GM18502 (cell line): ENCODE measurements at regions not wholly inside any gene's neighbourhood (a gene's known extent, or its start where the extent isn't known, plus 50 kb on each side); places are given as distances from the start of the nearest gene placed in this dataset.
"Not testable (repeated sequence)": the region's sequence is repeated elsewhere in the genome, so short reads cannot be mapped to it uniquely, and the experiment has no call there.

Experiments
- ATAC-seq: cut with Tn5 transposase; IDR thresholded peaks from one replicate; pipeline ENCODE4 v1.9.1; 2021; ENCODE audit warnings: mild to moderate bottlenecking; ENCODE audit not compliant: unreplicated experiment, poor library complexity

DNA sequence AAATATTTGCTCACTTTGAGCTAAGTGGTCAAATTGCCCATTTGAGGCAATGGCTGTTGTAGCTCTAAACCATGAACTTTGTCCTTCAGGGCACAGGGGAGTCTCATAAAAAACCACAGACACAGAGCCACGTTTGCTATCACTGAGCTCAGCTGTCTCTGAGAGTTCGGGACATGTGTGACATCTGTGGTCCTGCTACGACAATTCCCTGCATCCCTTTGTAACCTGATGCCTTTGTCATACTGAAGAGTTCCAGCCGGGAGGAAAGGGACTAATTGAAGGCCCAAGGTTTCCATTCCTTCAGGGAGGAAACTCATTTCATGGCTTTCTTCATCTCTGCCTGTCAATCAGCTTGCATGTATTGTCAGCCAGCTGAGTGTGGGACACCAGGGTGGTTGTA lies 599.4 kb upstream of the CDH5 start:
- no peak for ATAC-seq

DNA sequence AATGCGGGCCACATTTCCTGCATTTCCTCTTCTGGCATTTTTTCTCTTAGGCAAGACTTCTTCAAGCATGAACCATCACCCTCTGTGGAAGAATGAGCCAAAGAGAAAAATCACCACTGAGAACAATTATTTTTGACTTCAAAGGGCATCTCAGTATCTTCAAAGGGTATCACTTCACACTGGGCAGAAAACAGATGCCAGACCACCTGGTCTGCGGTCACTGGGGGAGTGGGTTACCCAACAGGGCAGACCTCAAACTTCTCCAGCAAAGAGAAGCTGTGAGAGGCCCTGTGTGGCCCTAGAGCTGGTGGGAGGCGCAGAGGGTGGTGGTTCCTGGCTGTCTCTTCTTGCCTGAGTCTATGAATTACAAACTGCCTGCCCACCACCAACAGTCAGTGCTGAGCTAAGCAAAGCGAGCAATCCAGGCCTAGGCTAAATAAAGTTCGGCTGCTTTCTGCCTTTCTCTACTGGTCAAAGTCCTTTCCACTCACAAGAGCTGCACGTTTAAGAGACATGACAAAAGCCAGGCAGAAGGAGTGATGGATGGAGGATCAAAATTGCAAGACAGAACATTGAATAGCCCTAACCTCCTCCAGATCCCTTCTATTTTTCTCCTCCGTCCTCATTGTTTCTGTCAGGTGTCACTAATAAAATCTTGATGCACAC lies 602.7 kb upstream of the CDH5 start:
- no peak for ATAC-seq

DNA sequence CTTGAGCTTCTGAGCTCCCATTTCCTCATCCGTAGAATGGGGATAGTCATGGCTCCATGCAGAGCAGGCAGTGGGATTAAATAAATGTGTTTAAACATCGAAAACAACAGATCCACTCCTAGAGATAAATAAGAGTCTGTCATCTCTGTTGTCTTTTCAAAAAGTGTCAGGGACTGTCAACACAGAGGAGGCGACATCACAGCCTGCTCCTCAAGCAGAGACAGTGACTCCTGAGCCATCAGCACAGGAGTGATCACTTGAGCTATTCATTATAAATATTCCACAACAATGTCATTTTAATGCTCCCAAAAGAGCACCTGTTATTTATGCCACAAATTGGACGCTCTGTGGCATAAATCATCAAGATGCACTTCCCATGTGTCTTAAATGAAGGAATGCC lies 605.6 kb upstream of the CDH5 start:
- no peak for ATAC-seq

DNA sequence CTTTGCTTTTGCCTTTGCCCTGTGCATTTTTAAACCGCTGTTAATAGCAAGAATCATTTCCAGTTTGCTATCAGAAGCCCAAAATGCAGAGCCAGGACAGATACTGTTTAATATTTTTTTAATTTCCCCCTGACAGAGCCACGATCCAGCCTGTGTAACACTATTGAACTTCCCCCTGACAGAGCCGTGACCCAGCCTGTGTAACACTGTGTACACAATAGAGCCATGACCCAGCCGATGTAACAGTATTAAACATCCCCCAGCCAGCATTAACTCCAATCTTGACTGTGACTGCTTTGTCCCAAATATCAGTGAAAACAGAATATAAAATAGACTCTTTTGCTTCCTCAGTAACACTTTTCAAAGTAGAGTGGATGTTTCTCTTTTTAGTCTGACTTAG lies 607.9 kb upstream of the CDH5 start:
- ATAC-seq, result no peak

DNA sequence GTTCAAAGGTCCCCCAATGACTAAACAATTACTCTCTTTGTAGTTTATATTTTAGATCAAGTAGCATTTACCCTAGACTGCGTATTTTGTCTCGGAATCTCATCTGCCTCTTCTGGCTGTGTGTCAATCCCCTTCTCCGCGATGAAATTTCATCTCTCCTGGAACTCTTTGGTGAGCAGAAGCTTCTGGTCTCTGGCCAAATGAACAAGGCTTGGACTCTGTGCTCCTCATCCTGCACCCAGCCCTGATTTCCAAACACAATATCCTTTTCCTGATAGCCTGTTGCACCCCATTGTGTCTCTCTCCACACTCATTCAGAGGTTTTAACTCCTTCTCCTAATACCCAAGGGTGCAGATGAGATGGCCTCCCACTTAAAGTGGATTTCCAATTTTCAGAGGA lies 609.4 kb upstream of the CDH5 start:
- no peak for ATAC-seq

DNA sequence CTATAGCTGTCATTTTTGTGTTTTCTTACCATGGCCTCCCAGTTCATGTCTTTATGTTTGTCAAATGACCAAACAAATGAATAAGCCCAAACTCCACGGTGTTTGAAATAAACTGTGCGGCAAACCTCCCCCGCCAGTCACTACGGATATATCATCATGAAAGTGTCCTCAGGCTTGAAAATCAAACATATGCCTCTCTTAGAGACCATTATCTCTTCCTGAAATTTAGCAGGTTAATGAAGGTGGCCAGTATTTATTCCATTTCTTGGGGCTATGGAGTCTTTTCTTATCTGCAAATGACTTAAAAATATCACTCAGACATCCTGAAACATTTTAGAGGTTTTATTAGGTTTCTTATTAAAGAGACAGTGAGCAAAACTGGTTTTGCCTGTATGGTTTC lies 610.3 kb upstream of the CDH5 start:
- no peak for ATAC-seq

DNA sequence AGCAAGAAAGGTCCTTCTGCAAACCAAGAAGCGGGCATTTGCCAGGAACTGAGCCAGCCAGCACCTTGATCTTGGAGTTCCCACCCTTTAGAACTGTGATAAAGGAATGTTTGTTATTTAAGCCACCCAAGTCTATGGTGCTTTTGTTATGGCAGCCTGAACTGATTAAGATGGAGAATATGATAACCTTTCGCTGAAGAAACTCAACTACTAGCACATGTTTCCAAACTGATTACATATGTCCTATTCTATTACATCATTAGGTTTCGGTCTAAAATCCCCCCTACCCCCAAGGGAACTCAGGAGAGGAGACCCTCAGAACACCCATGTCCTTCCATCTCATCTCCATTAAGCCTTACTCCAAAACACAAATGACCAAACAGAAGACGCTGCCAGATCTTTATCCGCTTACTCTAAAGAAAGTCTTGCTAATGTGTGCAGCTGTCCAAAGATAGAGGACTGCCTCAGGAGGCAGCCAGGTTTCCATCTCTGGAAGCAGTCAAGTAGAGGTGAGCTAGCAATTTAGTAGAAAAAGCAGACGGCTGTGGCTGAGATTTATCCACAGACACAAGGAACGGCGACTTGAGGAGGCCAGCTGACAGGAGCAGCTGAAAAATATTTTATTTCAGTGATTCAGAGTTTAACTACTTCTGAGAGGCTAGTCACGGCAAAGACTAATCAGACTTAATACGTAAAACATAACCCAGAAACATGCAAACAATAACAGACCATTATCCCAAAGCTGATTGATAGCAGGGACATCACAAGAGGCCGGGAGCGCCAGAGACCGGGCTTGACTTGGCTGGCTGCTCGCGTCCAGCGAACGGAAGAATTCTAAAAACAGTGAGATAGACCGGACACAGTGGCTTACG lies 611.4 kb upstream of the CDH5 start:
- ATAC-seq, result no peak

DNA sequence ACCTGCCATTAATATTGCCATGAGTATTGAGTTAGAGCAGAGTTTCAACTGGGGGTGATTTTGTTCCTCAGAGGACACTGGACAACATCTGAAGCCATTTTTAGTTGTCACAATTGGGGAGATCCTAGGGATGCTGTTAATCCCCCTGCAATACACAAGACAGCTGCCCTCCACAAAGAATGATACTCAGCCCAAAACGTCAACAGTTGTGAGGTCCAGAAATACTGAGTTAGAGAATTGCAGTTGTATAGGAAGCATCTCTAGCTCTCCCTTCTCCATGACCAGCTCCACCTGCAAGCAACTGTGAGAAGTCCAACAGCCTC lies 614.0 kb upstream of the CDH5 start:
- ATAC-seq, result no peak

DNA sequence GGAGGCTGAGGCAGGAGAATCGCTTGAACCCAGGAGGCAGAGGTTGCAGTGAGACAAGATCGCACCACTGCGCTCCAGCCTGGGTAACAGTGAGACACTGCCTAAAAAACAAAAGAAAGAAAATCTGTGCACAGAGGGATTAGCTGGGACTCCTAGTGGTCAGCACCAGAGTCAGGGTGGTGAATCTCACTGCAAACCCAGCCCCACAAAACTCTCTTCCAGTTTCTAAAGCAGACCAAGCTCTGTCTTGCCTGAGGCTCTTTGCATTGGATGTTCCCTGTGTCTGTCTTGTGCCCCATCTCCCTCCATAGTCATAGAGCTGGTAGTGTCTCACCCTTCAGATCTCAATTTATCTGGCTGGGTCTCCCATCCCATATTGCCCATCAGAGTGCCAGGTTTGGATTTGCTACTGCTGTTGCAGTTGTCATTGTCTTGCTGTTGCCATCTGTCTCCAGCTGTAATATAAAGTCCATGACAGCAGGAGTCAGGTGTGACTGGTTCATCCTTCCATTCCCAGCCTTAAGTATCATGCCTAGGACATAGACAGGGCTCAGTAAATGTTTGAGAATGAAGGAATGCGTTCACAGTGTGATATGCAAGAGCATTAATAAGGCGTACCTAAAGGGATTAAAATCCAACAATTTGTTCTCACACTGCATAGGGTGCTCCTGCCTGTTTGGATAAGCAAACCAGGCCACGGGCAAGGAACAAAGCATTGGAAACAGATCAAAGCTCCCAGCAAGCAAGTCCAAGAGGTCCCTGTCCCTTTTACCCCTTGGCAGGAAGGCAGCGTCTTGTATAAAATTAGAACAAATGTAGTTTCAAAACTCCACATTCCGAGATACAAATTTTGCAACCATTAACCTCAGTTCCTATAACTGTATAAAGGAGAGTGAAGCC lies 614.6 kb upstream of the CDH5 start:
- no peak for ATAC-seq

DNA sequence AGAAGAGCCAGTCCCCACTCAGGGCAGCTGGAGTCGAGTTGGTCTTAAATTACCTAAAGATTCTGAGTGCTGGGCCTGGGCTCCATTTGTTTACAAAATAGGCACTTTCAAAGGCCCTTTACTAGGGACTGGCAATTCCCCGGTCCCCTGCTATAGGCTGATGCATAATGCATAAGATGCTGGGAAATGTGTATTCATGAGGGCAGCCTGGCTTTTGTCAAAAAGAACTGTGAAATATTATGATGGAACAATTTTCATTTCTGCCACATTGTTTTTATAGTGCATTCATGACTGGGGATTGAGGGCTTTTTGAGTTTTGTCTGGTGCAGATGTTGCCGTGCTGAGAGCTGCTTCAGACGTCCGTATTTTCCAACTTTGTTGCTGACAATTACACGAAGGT lies 617.0 kb upstream of the CDH5 start:
- no peak for ATAC-seq

DNA sequence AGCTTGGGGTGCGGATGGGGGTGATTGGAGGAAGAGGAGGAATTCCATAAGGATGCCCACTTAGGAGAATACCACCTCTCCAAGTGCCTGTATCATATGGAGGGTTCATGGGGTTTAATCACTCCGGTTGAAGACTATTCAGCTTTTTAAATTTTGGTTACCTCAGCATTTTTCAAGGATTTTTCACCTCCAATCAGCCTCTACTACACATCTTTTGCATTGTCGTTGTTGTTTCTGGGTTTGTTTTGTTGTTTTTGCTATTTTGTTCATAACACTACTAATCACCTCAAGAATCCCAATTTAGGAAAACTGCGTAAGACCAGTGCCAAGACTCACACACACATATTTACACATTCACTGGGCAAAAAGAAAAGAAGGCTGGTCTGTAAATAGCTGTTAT lies 619.5 kb upstream of the CDH5 start:
- ATAC-seq, result no peak

DNA sequence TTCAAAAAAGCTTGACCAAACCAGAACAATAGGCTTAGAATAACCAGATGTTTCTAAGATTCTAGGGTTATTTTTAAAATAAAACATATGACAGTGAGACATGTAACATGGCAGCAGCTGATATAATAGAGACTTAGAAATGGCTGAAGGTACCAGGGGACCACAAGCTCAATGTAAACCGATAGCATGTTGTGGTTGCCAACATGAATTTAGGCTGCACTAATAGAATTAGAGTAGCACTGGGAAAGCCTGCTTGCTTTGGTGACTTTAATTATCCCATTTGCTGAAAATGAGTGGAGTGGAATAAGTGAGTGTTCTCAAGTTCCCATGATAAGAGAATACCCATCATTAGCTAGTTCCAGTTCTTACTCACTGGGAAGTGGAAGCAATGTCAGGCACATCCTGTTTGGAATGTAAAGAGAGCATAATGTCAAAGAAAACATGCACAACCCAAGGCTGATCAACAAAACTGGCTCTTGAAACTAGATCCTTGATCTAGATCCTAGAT lies 621.2 kb upstream of the CDH5 start:
- no peak for ATAC-seq

DNA sequence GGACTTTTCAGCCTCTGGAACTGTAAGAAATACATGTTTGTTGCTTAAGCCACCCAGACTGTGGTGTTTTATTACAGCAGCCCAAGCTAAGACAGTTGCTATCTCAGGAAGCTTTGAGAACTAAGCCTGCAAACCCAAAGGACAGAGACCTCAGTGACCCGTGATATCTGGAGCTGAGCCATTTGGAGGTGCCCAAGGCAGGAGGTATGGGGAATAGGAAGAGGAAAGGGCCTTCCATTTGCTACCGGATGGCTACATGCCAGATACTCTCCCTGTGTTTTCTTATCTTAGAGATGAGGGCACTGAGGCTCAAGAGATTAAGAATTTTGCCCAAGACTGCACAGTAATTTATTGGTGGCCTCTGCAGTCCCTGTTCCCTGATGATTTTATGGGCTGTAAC lies 622.1 kb upstream of the CDH5 start:
- ATAC-seq, result no peak

DNA sequence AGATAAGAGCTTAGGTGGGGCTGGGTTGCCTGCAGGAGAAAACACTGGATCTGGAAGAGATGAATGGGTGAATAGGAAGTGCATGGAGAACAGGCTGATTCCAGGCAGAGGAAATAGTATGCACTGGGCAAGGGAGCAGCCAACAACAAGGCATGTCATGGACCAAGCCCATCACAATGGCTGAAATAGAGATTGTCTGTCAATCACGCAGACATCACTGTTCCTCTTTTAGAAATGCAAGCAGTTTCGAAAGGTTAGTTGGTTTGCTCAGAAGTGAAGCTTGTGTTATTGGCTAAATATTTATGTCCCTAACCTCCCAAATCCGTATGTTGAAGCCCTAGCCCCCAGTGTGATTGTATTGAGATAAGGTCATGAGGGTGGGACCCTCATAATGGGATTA lies 621.7 kb upstream of the CDH11 start:
- ATAC-seq, result no peak

DNA sequence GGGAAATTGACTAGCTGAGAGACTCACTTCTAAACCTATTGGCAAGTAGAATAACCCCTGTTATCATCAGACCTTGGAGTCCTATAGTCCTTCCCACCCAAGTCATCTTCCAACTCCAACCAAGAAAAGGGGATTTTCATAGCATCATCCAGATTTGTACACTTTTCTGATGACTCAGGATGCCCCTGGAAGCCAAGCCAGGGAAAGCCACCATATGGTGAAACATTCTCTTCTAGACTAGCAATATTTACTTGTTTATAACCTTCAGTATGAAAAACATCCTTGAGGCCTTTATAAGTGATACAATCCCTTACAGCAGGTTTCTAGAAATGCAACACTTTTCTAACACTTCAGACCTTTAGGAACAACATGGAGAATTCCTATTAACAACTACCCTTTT lies 618.8 kb upstream of the CDH11 start:
- no peak for ATAC-seq

DNA sequence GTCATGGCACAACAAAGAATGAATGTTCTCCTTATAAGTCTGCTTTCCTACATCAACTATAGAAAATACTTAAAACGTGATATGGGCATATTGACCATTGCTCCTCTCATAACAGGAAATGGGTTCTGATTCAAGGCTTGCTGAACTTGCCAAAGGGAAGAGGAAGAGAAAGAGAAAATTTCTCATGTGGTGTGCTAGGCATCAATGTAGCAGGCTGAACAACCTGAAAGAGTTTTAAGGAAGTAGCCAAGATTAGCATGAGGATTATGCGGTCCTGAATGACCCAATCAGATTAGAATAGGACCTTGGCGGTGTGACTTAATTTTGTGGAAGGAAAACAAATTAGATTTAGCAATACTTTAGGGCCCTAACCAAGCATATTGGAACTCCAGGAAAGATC lies 617.7 kb upstream of the CDH11 start:
- ATAC-seq, result no peak

DNA sequence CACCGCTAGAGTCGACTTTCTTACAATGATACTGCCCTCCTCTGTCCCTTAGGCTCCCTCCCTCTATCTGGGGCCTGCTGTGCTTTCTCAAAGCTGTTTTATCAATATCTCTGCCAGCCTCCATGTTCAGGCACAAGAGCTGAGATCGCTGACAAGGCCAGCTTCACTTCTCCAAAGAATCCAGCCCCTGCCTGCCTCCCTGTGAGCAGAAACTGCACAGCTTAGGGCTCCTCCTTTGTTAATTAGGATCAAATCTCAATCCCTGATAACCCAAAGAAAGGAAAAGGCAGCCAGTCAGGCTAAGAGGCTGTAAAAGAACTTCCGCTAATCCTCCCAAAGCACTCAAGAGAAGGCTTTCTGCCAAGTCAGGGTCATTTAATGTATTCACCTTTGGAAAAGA lies 616.0 kb upstream of the CDH11 start:
- ATAC-seq, result no peak

DNA sequence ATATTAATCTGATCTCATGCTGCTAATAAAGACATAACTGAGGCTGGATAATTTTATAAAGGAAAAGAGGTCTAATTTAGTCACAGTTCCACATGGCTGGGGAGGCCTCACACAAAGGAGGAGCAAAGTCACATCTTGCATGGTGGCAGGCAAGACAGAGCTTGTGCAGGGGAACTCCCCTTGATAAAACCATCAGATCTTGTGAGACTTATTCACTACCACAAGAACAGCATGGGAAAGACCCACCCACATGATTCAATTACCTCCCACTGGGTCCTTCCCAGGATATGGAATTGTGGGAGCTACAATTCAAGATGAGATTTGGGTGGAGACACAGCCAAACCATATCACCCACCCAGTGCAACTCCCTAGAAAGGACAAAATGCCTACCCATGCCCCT lies 613.8 kb upstream of the CDH11 start:
- not testable (repeated sequence) for ATAC-seq

DNA sequence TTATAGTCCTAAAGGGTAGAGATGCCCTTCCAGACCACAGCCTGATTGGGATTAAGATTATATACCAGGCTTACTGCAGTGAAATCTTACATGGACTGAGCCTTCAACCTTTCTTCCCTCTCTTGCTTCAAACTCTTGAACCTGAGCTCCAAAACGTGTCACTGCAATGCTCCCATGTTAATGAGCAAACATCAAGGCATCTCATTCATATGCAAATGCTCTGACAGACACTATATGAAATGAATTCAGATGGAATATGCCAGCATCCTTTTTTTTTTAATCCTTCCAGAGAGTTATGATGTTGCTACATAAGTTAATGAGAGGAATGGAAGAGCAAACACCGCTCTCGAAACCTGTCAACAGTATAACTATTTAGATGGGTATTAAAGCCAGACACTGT lies 611.9 kb upstream of the CDH11 start:
- ATAC-seq, result no peak

DNA sequence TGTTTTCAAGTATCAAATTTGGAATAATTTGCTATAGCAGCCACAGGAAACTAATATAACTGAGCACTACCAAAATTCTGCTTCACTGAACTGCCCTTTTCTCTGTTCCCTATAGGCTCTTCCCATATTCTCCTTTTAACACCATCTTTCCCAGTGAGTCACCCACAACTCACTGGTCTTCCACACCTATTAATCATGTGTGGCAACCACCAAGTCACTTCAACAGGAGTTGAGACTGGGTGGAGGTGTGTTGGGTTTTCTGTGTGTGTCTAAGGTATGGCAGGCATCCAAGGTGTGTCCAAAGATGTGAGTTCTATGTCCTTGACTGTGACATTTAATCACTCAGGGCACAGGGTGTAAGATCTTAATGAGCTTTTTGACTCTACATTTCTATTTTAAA lies 610.0 kb upstream of the CDH11 start:
- no peak for ATAC-seq

DNA sequence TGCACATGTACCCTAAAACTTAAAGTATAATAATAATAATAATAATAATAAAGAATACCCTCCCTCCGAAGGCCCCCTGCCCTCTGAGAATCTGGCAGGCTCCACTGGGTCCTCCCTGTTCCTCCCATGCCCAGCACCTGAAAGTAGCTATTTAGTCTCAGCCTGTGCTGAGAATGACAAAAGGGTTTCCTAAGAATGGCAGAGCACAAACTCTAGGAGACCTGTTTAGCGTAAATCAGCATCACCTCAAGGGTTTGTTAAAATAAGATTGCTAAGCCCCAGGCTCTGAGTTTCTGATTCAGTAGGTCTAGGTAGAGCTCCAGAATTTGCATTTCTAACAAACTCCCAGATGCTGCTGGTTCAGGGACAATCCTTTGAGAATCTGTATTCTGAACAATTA lies 606.8 kb upstream of the CDH11 start:
- no peak for ATAC-seq
